Ureter (tissue), 1 donor: ENCODE measurements at regions not wholly inside any gene's neighbourhood (a gene's known extent, or its start where the extent isn't known, plus 50 kb on each side); places are given as distances from the start of the nearest gene placed in this dataset.

ENCODE experiments used
- DNase-seq: peaks from one replicate; pipeline ENCODE4 v3.0.0-alpha.2; 2020; ENCODE audit warnings: low spot score
- donor health status: DM: yes; HTN: yes; CAD: no.

- no peak for DNase-seq
Observed at GRCh38 chr2:59921743-59922142, 631.7 kb downstream of the BCL11A start.

GRCh38 chr2:59920961-59921360 is 632.5 kb downstream of the BCL11A start:
- no peak for DNase-seq

- DNase-seq = no peak
Observed at GRCh38 chr2:59920307-59920706, 633.1 kb downstream of the BCL11A start.

GRCh38 chr2:59919579-59919978 is 633.9 kb downstream of the BCL11A start:
- DNase-seq = no peak

GRCh38 chr2:59912042-59912441 is 641.4 kb downstream of the BCL11A start:
- no peak for DNase-seq

- no peak for DNase-seq
Observed at GRCh38 chr2:59910166-59910565, 643.3 kb downstream of the BCL11A start.

- DNase-seq = no peak
Observed at GRCh38 chr2:59909147-59909546, 644.3 kb downstream of the BCL11A start.

GRCh38 chr2:59905731-59906130 is 647.7 kb downstream of the BCL11A start:
- DNase-seq = no peak

GRCh38 chr2:59903994-59904544 is 649.4 kb downstream of the BCL11A start:
- DNase-seq = no peak

- no peak for DNase-seq
Observed at GRCh38 chr2:59900728-59901452, 652.6 kb downstream of the BCL11A start.

- DNase-seq = no peak
Observed at GRCh38 chr2:59899692-59900091, 653.8 kb downstream of the BCL11A start.

GRCh38 chr2:59896499-59897245 is 656.8 kb downstream of the BCL11A start:
- DNase-seq = no peak

- no peak for DNase-seq
Observed at GRCh38 chr2:59893612-59894011, 659.8 kb downstream of the BCL11A start.

GRCh38 chr2:59892398-59892797 is 661.1 kb downstream of the BCL11A start:
- DNase-seq = no peak

- DNase-seq = no peak
Observed at GRCh38 chr2:59889305-59889704, 664.1 kb downstream of the BCL11A start.

- DNase-seq = no peak
Observed at GRCh38 chr2:59888706-59889105, 664.7 kb downstream of the BCL11A start.

- DNase-seq = no peak
Observed at GRCh38 chr2:59888015-59888414, 665.4 kb downstream of the BCL11A start.

- no peak for DNase-seq
Observed at GRCh38 chr2:59887366-59887765, 666.1 kb downstream of the BCL11A start.

GRCh38 chr2:59886759-59887158 is 666.7 kb downstream of the BCL11A start:
- DNase-seq = no peak

- DNase-seq = no peak
Observed at GRCh38 chr2:59885541-59885940, 667.9 kb downstream of the BCL11A start.

- DNase-seq = no peak
Observed at GRCh38 chr2:59884166-59884565, 669.3 kb downstream of the BCL11A start.

GRCh38 chr2:59882822-59883221 is 670.6 kb downstream of the BCL11A start:
- DNase-seq = no peak

- DNase-seq = no peak
Observed at GRCh38 chr2:59882279-59882678, 671.2 kb downstream of the BCL11A start.
